NCI-H1436 treated with DMSO at 0.1 percent for 48 hours (cell line): ENCODE measurements at regions not wholly inside any gene's neighbourhood (a gene's known extent, or its start where the extent isn't known, plus 50 kb on each side); places are given as distances from the start of the nearest gene placed in this dataset.

Experiments
- DNase-seq: peaks from one replicate; lab custom pipeline; 2025; lab: John Stamatoyannopoulos, UW

GRCh38 chr13:83935566-83935965 lies 53.3 kb upstream of the SLITRK1 start:
- no peak for DNase-seq
